ENCODE measurements at regions not wholly inside any gene's neighbourhood (a gene's known extent, or its start where the extent isn't known, plus 50 kb on each side); places are given as distances from the start of the nearest gene placed in this dataset.

DNA sequence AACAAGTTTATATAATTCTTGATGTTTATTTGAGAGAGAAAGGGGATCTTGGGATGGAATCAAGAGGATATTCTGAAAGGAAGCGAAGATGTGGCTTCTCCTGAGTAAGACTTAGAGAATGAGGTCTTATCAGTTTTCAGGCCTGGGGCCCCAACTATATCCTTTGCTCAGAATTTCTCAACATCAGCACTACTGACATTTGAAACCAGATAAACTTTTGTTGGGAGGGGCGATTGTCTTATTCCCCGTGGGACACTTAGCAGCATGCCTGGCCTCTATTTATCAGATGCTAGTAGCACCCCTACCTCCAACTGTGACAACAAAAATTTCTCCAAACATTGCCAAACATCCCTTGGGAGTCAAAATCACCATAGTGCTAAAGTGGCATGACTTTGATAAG, 567.7 kb downstream of the MAT2B start:
- TF ChIP-seq, protein P1, sequence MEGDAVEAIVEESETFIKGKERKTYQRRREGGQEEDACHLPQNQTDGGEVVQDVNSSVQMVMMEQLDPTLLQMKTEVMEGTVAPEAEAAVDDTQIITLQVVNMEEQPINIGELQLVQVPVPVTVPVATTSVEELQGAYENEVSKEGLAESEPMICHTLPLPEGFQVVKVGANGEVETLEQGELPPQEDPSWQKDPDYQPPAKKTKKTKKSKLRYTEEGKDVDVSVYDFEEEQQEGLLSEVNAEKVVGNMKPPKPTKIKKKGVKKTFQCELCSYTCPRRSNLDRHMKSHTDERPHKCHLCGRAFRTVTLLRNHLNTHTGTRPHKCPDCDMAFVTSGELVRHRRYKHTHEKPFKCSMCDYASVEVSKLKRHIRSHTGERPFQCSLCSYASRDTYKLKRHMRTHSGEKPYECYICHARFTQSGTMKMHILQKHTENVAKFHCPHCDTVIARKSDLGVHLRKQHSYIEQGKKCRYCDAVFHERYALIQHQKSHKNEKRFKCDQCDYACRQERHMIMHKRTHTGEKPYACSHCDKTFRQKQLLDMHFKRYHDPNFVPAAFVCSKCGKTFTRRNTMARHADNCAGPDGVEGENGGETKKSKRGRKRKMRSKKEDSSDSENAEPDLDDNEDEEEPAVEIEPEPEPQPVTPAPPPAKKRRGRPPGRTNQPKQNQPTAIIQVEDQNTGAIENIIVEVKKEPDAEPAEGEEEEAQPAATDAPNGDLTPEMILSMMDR (IDR thresholded peaks at IDR 0.05), result no peak
- TF ChIP-seq POLR2A (IDR thresholded peaks at IDR 0.05), result no peak
